HG03439 (cell line): ENCODE measurements at regions not wholly inside any gene's neighbourhood (a gene's known extent, or its start where the extent isn't known, plus 50 kb on each side); places are given as distances from the start of the nearest gene placed in this dataset.

Experiments
- ATAC-seq: cut with Tn5 transposase; IDR thresholded peaks from one replicate; pipeline ENCODE4 v1.9.1; 2021; ENCODE audit warnings: mild to moderate bottlenecking, moderate library complexity; ENCODE audit not compliant: unreplicated experiment

DNA sequence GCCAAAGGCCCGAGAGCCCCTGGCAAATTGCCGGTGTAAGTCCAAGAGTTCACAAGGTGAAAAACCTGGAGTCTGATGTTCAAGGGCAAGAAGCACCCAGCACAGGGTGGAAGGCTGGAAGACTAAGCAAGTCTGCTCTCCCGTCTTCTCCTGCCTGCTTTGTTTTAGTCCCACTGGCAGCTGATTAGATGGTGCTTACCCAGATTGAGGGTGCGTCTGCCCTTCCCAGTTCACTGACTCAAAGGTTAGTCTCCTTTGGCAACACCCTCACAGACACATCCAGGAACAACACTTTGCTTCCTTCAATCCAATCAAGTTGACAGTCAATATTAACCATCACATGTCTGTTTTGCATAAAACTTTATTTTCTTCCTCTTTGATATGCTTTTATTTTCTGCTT lies 157.4 kb downstream of the HS3ST1 start:
- no peak for ATAC-seq

DNA sequence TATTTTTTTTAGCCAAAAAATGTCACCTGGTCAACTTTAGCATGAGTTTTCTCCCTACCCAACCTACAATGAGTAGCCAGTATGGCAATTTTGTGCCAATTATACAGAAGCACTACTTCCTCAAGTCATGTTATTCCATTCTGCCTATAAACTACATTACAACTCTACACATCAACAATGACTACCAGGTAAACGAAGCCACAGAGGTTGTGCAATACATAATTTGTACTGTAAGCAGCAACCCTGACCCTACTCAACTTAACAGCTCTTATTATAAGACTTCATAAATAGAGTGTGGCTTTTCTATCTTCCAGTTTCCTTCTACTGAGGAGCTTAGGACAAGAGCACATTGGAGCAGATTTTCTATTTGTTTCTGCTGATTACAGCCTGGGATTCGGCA lies 160.5 kb downstream of the HS3ST1 start:
- ATAC-seq, result no peak

DNA sequence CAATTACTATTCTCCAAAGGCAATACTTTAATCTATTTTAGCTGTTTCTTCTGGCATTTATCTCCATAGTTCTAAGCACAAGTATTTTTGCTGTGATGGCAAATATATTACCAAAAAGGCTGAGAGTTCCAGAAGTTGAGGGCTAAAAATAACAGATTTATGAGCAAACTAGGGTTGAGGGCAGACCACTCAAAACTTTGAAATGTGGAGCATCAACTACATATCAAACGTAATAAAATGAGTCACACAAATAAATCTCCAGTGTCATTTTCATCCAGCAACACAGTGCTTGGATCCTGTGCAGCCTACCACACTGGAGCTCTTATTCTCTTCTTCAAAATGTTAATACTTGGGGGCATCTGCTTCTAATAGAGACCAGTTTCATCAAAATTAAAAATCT lies 163.9 kb downstream of the HS3ST1 start:
- ATAC-seq, result no peak

GRCh38 chr4:11264346-11264745 lies 164.3 kb downstream of the HS3ST1 start:
- ATAC-seq, result no peak

DNA sequence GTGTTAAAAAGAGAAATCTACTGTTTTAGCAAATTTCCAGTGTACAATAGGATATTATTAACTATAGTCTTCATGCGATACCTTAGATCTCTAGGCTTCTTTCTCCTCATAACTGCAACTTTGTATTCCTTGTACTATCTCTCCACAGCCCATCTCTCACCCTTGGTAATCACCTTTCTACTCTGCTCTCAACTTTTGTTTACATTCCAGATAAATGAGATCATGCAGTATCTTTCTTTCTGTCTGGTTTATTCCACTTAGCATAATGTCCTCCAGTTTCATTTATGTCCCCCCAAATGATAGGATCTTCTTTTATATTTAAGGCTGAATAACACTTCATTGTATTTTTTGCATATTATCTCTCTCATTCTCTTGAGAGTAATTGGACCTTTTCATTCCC lies 165.5 kb downstream of the HS3ST1 start:
- no peak for ATAC-seq

DNA sequence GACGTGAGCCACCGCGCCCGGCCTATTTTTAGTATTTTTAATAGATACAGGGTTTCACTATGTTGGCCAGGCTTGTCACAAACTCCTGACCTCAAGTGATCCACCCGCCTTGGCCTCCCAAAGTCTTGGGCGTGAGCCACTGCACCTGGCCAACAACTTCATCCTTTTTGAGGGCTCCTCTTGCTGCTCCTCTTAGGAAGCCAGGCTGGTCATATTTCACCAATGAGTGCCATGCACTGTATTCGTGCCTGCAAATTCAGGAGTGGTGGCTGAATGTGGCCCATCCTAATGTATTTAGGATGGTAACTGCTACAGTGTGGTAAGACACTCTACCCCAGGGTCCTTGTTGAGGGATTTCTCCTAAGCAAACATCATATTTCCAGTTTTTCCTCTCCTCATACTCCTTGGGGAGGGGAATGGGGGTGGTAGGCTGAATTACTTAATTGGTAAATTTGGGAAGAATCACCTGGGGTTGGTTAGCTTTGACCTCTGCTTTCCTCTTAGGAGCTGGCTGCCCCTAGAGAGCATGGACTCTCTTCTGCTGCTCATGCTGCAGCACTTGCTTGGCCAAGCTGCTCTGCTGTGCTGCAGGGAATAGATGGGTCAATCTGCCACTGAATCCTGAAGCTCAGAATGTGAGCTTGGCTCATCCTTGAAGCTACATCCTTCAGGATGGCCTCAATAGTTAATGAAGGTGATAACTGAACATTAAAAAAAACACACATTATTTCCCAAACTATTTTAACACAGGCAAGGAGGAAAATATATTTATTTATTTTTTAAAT lies 167.4 kb downstream of the HS3ST1 start:
- ATAC-seq, result no peak

DNA sequence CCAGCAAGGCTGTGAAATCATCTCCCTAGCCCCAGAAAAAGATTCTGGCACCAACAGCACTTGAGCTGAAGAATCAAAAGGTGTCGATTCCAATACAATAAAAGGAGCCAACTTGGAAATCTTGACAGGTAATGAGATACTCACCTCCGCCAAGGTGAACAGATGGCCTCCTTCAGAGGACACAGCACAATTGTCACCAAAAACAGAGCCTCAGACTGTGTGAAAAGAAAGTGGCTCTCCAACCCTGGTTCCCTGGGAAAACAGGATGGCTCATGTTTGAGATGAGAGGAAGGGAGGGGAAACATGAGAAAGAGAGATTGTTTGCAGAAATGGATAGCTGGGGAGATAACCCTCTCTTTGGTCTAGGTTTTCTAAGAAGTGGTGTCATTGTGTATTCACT lies 168.9 kb downstream of the HS3ST1 start:
- ATAC-seq, result no peak

GRCh38 chr4:11252149-11252548 lies 176.5 kb downstream of the HS3ST1 start:
- no peak for ATAC-seq

DNA sequence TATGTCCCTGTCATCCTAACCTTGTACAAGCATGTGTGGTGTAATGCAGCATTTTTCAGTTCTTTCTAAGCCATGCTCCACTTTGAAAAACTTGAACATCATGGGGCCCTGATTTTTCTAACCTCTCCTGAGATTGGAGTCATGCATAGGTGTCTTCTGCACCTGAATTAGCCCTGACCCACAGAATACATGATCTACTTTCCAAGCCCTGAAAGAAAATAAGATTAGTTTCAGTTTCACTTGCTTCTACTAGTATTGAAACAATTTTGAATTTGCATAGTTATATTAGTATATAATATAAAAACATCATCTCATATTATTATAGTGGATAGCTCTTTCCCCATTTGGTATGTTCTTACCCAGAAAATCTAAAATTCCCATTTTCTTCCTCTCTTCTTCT lies 178.2 kb downstream of the HS3ST1 start:
- ATAC-seq, result no peak

DNA sequence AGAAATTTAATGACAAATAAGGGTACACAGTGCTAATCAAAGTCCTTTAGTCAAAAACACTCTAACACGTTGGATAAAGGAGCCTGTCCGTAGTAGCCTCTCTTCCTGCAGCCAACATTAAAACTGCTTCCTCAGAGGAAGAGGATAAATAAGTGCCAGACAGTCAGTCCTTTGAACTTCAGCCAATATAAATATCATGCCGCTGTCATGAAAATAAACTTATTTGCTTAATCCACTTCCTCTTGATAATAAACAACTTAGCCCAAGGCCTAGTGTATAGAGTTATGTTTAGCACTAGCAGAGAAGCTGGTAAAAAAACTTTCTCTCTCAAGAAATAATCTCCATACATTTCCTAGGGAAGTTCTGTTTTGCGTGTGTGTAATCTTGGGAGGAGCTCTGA lies 196.7 kb downstream of the HS3ST1 start:
- ATAC-seq, result no peak

- ATAC-seq, result no peak
Measured at GRCh38 chr4:11230866-11231265, 197.8 kb downstream of the HS3ST1 start.

GRCh38 chr4:11228530-11228929 lies 200.2 kb downstream of the HS3ST1 start:
- no peak for ATAC-seq

DNA sequence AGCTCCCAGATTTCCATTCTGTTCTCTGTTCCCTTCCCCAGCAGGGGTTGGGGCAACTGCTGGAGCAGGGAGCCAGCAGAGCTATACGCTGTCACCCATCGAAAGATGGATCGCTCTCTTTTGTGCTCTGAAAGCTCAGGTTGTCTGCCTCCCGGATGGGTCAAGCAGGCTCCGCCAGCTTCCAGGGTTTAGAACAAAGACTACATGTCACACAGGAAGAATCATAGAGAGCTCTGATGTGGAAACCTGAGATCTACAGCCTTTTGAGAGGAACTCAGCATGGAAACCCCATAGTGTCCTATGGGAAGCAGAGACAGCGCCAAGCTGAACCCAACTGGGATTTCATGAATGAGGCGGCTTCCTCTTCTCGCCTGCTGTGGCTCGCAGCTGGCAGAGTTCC lies 205.4 kb downstream of the HS3ST1 start:
- no peak for ATAC-seq

GRCh38 chr4:11218692-11219091 lies 210.0 kb downstream of the HS3ST1 start:
- no peak for ATAC-seq

GRCh38 chr4:11216520-11216919 lies 212.2 kb downstream of the HS3ST1 start:
- no peak for ATAC-seq

DNA sequence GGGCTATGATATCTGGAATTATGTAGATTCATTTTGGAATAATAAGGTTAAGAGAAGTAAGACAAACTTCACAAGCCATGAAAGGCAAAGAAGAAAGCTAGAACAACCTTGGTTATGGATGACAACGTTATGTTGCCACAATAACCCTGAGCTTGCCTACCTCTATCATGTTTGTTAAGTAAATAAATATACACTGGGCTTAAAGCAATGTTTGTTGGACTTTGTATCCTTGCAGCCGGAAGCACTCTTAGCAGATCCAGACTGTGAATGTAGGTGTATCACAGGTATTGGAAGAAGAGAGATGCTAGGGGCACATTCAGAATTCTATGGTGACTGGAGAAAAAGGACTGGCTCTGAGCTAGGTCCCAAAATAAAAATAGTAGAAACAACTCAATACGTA lies 214.4 kb downstream of the HS3ST1 start:
- ATAC-seq, result no peak

DNA sequence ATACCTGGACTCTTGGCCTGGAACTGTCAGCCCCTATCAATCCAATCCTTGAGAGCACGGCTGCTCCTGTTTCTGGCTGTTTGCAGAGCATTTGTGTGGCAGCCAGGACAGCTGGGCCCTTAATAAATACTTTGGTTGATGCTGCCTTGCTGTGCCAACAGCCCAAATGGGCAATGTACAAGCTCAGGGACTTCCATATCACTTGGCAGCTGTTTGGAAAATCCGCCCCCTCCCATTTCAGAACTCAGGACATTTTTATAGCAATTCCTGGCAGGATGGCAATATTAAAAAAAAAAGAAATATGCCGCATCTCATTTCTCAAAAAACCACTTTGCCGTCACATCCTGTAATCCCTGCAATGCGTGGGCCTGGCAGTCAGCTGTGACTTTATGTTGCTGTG lies 218.9 kb downstream of the HS3ST1 start:
- no peak for ATAC-seq

GRCh38 chr4:11201256-11201655 lies 227.4 kb downstream of the HS3ST1 start:
- no peak for ATAC-seq

DNA sequence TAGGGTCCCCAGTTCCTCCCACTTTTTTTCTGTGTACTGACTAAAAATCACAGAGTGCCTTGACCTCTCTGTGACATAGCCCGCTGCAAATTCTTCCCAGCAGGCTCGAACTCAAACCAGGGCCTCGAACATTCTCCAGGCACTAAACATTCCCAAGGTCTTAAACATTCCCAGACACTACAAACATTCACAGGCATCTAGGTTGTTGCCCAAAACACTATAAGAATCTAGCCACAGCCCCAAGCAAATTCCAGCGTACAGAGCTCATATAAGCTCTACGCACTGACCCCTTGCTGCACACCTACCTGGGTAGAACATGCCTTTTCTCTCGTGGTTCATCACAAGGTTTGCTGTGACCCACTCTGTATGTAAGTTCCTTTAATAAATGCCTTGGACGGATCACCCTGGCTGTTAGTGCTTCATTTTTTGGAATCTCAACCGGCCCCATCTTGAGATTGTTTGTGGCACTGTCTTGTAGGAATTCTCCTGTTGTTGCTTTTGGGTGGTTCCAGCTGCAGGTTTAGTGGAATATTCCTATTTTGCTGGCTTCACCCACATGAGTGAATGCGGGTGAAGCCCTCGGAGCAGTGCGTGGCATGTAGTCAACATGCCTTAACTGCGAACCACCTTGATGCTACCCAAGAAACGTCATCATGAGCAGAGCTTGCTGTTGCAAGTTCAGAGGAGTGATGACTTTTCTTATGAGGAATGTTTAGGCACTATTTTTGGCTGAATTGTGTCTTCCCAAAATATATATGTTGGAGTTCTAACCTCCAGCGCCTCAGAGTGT lies 230.0 kb downstream of the HS3ST1 start:
- no peak for ATAC-seq

DNA sequence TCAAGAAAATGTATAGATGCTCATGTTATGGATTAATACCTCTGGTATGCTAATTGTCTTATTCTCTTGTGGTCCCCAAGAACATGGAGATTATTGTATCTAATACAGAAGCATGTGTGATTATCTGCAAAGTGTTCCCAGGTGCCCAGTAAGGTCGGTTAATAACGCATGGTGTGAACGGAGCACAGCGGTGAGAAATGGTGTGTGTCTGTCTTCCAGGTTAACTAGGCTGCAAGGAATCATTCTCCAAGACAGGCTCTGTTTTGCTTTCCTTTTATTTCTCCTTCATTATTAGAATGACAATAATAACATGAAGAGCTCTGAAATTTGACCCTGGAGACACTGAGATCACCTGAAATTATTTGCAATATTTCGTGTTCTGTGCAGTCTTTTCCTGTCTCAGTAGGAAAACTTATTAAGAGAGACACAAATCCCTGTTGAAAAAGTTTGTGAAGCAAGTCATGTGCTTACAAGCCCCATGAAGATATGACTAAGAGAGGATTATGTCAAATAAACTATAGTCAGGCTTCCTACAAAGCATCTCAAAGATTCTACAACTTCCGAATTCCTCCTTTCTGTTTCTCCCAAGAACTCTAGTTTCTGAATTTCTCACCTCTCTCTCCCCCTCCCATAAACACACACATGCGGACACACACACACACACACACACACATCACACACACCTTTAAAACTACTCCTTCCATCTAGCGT lies 230.9 kb downstream of the HS3ST1 start:
- ATAC-seq, result no peak

- no peak for ATAC-seq
Measured at GRCh38 chr4:11196927-11197522, 231.7 kb downstream of the HS3ST1 start.
